K562 (cell line): ENCODE measurements at regions not wholly inside any gene's neighbourhood (a gene's known extent, or its start where the extent isn't known, plus 50 kb on each side); places are given as distances from the start of the nearest gene placed in this dataset.

ENCODE experiments used
- CHD2 ChIP-seq: IDR thresholded peaks from 2 replicates; pipeline ENCODE4 v1.6.1; 2011; ENCODE audit warnings: low read depth, low read length
- CTCF ChIP-seq, 3 experiments: IDR thresholded peaks in 2 of 3; conservative IDR thresholded peaks in 1 of 3; 2 replicates each; pipeline ENCODE4 v1.5.1; 2011 to 2012; ENCODE audit warnings: low read length in 3 of 3, mild to moderate bottlenecking in 3 of 3, control low read depth in 2 of 3, improper control_type of control experiment in 1 of 3, inconsistent platforms in 1 of 3, low read depth in 1 of 3, mixed read lengths in 1 of 3, moderate library complexity in 1 of 3; ENCODE audit not compliant: insufficient read depth in 2 of 3
- PHF20 ChIP-seq: fragments of 450-650 bp; IDR thresholded peaks from 2 replicates; pipeline ENCODE4 v1.6.1; 2018; ENCODE audit not compliant: partially characterized antibody
- TCF3 ChIP-seq: sonication (generic); formaldehyde crosslinking; IDR thresholded peaks from 2 replicates; pipeline ENCODE4 v1.4.0; 2020; ENCODE audit warnings: mild to moderate bottlenecking, missing genetic modification reagents
- USF2 ChIP-seq: sonication (generic); formaldehyde crosslinking; IDR thresholded peaks from 2 replicates; pipeline ENCODE4 v1.5.0; 2020; ENCODE audit warnings: missing genetic modification reagents

- TF ChIP-seq USF2 (no peak), CHD2 (no peak), CTCF (IDR thresholded peaks at IDR 0.05 in 2 of 3, conservative IDR thresholded peaks at IDR 0.05 in 1 of 3; ENCODE audit: insufficient read depth in 2 of 3, low read depth in 1 of 3, low read length in 3 of 3) (no peak), TCF3 (CRISPR knock-in tag) (no peak), PHF20 (no peak)
Measured at GRCh38 chr20:1774479-1774878, 116.9 kb upstream of the SIRPG start.
